ENCODE measurements at regions not wholly inside any gene's neighbourhood (a gene's known extent, or its start where the extent isn't known, plus 50 kb on each side); places are given as distances from the start of the nearest gene placed in this dataset.
"Not testable (repeated sequence)": the region's sequence is repeated elsewhere in the genome, so short reads cannot be mapped to it uniquely, and the experiment has no call there.

GRCh38 chr6:54564188-54564587, 255.9 kb downstream of the TINAG start:
- DNase-seq (ENCODE audit: low read depth), result not testable (repeated sequence)

DNA sequence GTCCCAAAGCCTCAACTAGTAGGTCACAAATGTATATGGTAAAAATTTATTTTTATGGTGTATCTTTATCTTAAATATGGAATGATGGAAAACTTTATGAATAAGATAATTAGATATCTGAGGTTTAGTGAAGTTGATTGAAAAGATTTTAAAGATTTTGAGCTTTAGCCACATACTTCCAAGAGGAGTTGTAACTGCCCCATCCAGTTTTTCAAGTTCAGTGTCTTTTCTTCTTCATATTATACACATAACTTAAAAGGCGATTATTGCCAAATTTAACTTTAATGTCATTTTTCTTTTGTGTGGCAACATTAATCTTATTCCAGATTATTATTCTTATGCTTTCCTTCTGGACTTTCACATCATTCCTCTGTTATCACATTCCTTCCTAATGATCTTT, 266.4 kb downstream of the TINAG start:
- DNase-seq (ENCODE audit: low read depth), result no peak

DNA sequence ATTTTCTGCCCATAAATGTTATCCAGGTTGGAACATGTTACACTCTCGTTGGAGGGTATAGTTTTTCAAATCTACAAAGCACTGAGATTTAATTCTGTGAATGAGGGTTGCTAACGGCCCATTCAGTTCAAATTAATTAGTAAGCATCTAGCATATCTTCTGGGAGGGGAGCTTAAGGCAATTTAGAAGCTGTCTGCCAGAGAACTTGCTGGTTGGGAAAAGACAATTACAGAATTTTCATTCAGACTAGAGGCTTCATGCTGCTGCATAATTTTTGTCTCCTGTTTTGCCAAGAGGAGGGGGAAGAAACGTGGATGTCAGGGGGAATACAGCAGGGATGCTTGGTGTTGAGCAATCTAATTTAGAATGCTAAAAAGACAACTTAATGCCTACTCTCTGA, 268.3 kb upstream of the FAM83B start:
- DNase-seq (ENCODE audit: low read depth), result no peak

- DNase-seq (ENCODE audit: low read depth), result no peak
These were observed 267.6 kb upstream of the FAM83B start for GRCh38 chr6:54579011-54579410.

DNA sequence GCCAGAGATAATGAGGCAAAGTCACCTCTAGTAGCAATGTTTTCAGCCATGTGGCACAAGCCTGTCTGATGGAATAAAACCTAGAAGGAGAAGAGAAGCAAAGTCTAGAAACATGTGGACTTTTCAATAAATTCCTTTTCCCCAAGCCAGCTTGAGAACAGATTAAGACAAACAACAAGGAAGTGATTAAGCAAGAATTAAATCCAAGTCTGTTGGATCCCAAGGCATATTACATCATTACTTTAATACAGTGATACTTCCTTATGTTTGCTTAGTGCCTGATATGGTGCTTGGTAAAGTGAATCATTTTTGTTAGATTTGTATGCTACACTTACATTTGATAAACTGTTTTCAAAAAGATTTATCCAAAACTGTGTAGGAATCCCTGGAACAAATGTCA, 260.3 kb upstream of the FAM83B start:
- DNase-seq (ENCODE audit: low read depth), result no peak

DNA sequence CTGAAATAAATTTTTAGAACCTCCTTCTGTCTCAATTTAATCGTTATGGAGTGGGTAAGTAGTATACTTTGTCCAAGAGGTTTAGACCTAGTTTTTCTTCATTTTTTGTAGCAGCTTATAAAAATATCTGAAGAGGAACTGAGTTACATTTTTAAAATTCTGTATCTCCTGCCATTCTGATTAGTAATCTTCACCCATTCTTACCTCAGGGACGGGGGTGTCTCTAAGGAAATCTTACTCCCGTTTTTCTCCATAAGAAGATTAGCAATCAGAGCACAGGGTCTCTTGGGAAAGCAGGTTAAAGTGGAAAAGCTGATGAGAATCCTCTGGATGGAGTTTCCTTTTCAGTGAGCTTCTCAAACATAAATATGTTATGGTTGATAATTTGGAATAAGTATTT, 259.3 kb upstream of the FAM83B start:
- no peak for DNase-seq (ENCODE audit: low read depth)

DNA sequence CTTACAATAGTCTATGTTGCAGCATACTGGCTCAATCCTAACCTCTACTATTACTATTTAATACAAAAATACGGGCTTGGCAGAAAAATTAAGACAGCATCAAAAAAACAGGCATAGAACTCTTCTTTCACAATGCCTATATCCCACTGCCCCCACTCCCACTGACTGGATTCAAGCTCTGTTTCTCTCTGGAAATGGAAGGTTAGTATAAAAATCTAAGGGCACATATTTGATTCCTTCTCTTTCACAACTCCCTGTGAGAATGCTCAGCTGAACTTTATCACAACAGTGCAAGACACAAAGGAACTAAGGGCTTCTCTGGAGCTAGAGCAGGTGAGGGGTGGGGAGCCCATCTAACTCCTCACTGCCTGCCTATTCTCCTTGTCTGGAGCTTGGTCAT, 258.4 kb upstream of the FAM83B start:
- DNase-seq (ENCODE audit: low read depth), result no peak

DNA sequence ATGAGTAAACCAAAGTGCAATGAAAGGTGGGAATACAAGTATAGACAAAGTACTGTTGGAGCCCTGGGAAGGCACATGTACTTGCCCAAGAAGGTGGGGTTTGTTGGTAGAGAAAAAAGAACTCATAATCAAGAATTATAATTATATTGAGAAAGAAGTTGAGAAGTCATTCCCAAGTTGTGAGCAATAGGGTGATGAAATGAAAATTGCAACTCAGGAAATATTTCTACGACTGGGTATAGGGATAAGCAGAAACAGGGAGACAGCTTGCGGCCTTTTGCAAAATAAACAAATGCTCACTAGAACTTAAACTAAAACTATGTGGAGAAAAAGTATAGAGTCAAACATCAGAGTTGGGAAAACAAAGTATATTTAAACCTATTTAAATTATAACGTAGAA, 250.7 kb upstream of the FAM83B start:
- DNase-seq (ENCODE audit: low read depth), result no peak

GRCh38 chr6:54598787-54599313, 247.7 kb upstream of the FAM83B start:
- no peak for DNase-seq (ENCODE audit: low read depth)

DNA sequence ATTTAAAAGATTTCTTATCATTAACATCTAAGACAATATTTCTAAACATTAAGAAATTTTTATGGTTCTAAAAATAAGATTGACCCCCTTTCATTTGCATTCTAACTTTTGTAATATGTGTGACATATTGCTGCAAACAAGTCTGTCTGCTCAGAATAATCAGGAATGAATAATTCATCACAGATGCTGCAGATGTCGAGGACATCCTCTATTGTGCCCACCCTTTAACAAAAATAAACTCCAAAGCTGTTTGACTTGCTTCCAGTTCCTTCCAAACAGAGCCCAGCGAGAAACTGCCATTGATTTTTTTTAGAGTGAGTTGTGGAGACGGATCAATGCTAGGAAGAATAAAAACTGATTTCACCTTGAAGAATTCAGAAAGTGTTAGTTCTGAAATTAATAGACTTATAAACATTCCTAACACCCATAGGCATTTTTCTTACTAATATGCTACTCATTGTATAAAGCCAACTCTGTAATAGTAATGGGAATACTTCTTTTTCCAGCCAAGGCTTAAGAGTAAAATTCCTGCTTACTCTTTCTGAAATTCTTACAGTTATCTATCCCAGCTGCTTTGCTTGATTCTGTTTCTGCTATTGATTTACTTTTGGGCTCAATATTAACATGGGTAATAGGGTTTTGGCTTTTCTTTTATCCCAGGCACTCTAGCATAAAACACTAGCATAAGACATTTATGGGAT, 244.8 kb upstream of the FAM83B start:
- no peak for DNase-seq (ENCODE audit: low read depth)

DNA sequence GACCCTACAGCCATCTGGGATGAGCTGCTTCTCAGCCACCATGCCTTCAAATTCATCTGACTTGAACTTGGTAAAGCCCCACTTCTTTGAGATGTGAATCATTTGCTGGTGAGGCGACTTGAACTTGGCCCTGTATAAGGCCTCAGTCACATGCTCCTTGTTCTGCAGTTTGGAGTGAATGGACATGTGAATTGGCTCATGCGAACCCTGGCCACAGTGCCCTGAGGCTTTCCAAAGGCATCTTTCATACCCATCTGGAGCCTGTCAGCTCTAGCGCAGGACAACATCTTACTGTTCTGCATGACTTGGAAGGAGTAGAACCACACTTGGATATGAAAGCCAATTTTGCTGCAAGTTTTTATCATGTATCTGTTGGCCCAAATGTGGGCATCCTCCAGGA, 244.0 kb upstream of the FAM83B start:
- no peak for DNase-seq (ENCODE audit: low read depth)

GRCh38 chr6:54609981-54610380, 236.6 kb upstream of the FAM83B start:
- DNase-seq (ENCODE audit: low read depth), result no peak

- DNase-seq (ENCODE audit: low read depth), result no peak
These were observed 233.0 kb upstream of the FAM83B start for GRCh38 chr6:54613596-54613995.

GRCh38 chr6:54614499-54615195, 231.9 kb upstream of the FAM83B start:
- no peak for DNase-seq (ENCODE audit: low read depth)

- no peak for DNase-seq (ENCODE audit: low read depth)
These were observed 228.8 kb upstream of the FAM83B start for GRCh38 chr6:54617730-54618129.

- DNase-seq (ENCODE audit: low read depth), result no peak
These were observed 228.0 kb upstream of the FAM83B start for GRCh38 chr6:54618572-54618971.

GRCh38 chr6:54619102-54619501, 227.5 kb upstream of the FAM83B start:
- no peak for DNase-seq (ENCODE audit: low read depth)

DNA sequence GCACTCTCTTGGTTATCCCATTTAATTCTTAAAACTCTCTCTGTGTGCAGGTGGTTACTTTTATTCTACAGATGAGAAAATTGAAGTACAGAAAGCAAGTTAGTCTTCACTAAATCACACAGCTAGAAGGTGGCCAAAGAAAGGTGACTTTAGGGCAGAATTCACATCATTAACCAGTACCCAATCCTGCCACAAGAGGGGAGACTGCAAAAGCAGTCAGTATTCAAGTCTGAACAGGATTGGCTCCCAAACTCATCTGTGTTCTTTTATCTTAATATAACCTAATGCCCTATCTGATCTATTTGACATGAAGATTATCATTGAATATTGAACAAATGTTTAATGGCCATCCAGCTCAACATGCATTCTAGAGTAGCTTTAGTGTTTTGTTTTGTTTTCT, 225.3 kb upstream of the FAM83B start:
- DNase-seq (ENCODE audit: low read depth), result no peak

- DNase-seq (ENCODE audit: low read depth), result no peak
These were observed 222.4 kb upstream of the FAM83B start for GRCh38 chr6:54624216-54624615.

- DNase-seq (ENCODE audit: low read depth), result no peak
These were observed 221.8 kb upstream of the FAM83B start for GRCh38 chr6:54624779-54625178.

- DNase-seq (ENCODE audit: low read depth), result no peak
These were observed 217.4 kb upstream of the FAM83B start for GRCh38 chr6:54629131-54629530.

GRCh38 chr6:54632984-54633565, 213.5 kb upstream of the FAM83B start:
- DNase-seq (ENCODE audit: low read depth), result no peak

DNA sequence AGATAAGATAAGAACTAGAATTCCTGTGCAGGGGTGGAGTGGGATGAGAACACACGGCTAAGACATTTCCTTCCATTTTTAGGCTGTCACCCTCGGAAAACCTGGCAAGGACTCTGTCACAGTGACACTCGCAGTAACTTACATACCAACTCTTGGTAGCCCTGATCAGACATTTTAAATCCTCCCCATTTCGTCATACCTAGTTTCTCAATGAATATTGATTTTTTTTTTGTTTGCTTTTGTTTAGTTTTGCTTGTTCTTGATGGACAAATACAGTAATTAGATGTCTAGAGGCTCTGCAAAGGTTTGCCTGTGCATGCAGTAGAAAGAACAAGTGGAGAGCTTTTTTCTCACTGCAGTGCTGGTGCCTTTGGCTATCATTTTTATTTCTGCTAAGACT, 213.0 kb upstream of the FAM83B start:
- no peak for DNase-seq (ENCODE audit: low read depth)
